GM23338 (cell line): ENCODE measurements at regions not wholly inside any gene's neighbourhood (a gene's known extent, or its start where the extent isn't known, plus 50 kb on each side); places are given as distances from the start of the nearest gene placed in this dataset.

ENCODE experiments used
- ATAC-seq: fragments of 200-7000 bp; cut with Tn5 transposase; 3 replicates; pipeline ENCODE4 v1.9.1; 2020
- DNase-seq: peaks from one replicate; pipeline ENCODE4 v3.0.0-alpha.2; 2015; ENCODE audit warnings: low spot score
- H2AFZ ChIP-seq: fragments of 200-600 bp; sonication (generic); 2 replicates; pipeline ENCODE4 v1.8.0; 2016; ENCODE audit warnings: antibody characterized with exemption, mild to moderate bottlenecking, moderate library complexity
- H3F3A ChIP-seq: fragments of 200-600 bp; sonication (generic); replicated peaks from 2 replicates; pipeline ENCODE4 v1.8.0; 2017; ENCODE audit warnings: antibody characterized with exemption, mixed run types, low read depth
- H3K27ac ChIP-seq: fragments of 200-600 bp; sonication (generic); 2 replicates; pipeline ENCODE4 v1.6.1; 2016; ENCODE audit warnings: low read depth
- H3K27me3 ChIP-seq: fragments of 200-600 bp; sonication (generic); 2 replicates; pipeline ENCODE4 v1.8.0; 2016; ENCODE audit warnings: mild to moderate bottlenecking, mixed run types, moderate library complexity; ENCODE audit not compliant: insufficient read depth
- H3K36me3 ChIP-seq: fragments of 200-600 bp; sonication (generic); 2 replicates; pipeline ENCODE4 v1.8.0; 2016; ENCODE audit warnings: mild to moderate bottlenecking; ENCODE audit not compliant: insufficient read depth
- H3K4me1 ChIP-seq: fragments of 200-600 bp; sonication (generic); 2 replicates; pipeline ENCODE4 v1.8.0; 2016; ENCODE audit warnings: mild to moderate bottlenecking, moderate library complexity; ENCODE audit not compliant: insufficient read depth
- H3K4me2 ChIP-seq: fragments of 200-600 bp; sonication (generic); 2 replicates; pipeline ENCODE4 v1.7.1; 2017; ENCODE audit warnings: mixed run types
- H3K4me3 ChIP-seq: fragments of 200-600 bp; sonication (generic); 2 replicates; pipeline ENCODE4 v1.6.1; 2016; ENCODE audit warnings: mixed run types
- H3K79me2 ChIP-seq: fragments of 200-600 bp; sonication (generic); replicated peaks from 2 replicates; pipeline ENCODE4 v1.8.0; 2017; ENCODE audit warnings: mild to moderate bottlenecking; ENCODE audit not compliant: insufficient read depth
- H3K9me2 ChIP-seq: fragments of 200-600 bp; sonication (generic); 2 replicates; pipeline ENCODE4 v1.8.0; 2017; ENCODE audit not compliant: insufficient read depth
- H4K20me1 ChIP-seq: fragments of 200-600 bp; sonication (generic); replicated peaks from 2 replicates; pipeline ENCODE4 v1.8.0; 2017; ENCODE audit warnings: mild to moderate bottlenecking; ENCODE audit not compliant: insufficient read depth
- H3K27ac Mint-ChIP-seq: 2 replicates; pipeline ENCODE4 v1.8.0; 2020; ENCODE audit warnings: inconsistent platforms, mild to moderate bottlenecking, moderate library complexity, mixed read lengths
- H3K27me3 Mint-ChIP-seq: 3 replicates; pipeline ENCODE4 v1.8.0; 2022; ENCODE audit warnings: low read depth, mild to moderate bottlenecking, moderate library complexity, mixed read lengths, inconsistent platforms; ENCODE audit not compliant: insufficient read depth, poor library complexity
- H3K36me3 Mint-ChIP-seq: 3 replicates; pipeline ENCODE4 v1.8.0; 2021; ENCODE audit warnings: low read depth, mild to moderate bottlenecking, inconsistent platforms, moderate library complexity, mixed read lengths
- H3K4me1 Mint-ChIP-seq: 3 replicates; pipeline ENCODE4 v1.8.0; 2020; ENCODE audit warnings: mild to moderate bottlenecking, inconsistent platforms, mixed read lengths
- H3K4me3 Mint-ChIP-seq: 3 replicates; pipeline ENCODE4 v1.8.0; 2021; ENCODE audit warnings: moderate library complexity, mild to moderate bottlenecking, inconsistent platforms, mixed read lengths
- H3K9me3 Mint-ChIP-seq: 3 replicates; pipeline ENCODE4 v1.8.0; 2020; ENCODE audit warnings: moderate library complexity, mild to moderate bottlenecking, inconsistent platforms, mixed read lengths
- CREB1 ChIP-seq: fragments of 250-450 bp; sonication (Bioruptor Pico); IDR thresholded peaks from 2 replicates; pipeline ENCODE4 v1.5.0; 2020; ENCODE audit warnings: low read depth, mild to moderate bottlenecking, moderate library complexity
- CTCF ChIP-seq, 2 experiments: fragments of 200-600 bp in 1 of 2; sonication (generic) in 1 of 2; conservative IDR thresholded peaks; 2 replicates each; pipeline versions ENCODE4 v1.5.1 to v1.6.1; 2016 to 2017; ENCODE audit warnings: antibody characterized with exemption in 2 of 2, low read depth in 2 of 2, mild to moderate bottlenecking in 2 of 2, moderate library complexity in 1 of 2
- EZH2 ChIP-seq: fragments of 200-600 bp; sonication (generic); IDR thresholded peaks from one replicate; pipeline ENCODE4 v1.8.0; 2017; ENCODE audit warnings: antibody characterized with exemption, mild to moderate bottlenecking, low read depth; ENCODE audit not compliant: unreplicated experiment
- EZH2phosphoT487 ChIP-seq: fragments of 200-600 bp; sonication (generic); IDR thresholded peaks from one replicate; pipeline ENCODE4 v1.8.1; 2018; ENCODE audit warnings: antibody characterized with exemption; ENCODE audit not compliant: unreplicated experiment
- JUNB ChIP-seq: IDR thresholded peaks from one replicate; pipeline ENCODE4 v1.6.1; 2016; ENCODE audit warnings: antibody characterized with exemption; ENCODE audit not compliant: unreplicated experiment
- NANOG ChIP-seq: IDR thresholded peaks from 2 replicates; pipeline ENCODE4 v1.6.1; 2016; ENCODE audit warnings: antibody characterized with exemption, borderline replicate concordance
- POLR2AphosphoS5 ChIP-seq: IDR thresholded peaks from 2 replicates; pipeline ENCODE4 v1.6.1; 2016; ENCODE audit warnings: antibody characterized with exemption, low read depth
- STAT1 ChIP-seq: IDR thresholded peaks from one replicate; pipeline ENCODE4 v1.6.1; 2016; ENCODE audit warnings: antibody characterized with exemption; ENCODE audit not compliant: unreplicated experiment
- ZNF114 ChIP-seq: fragments of 250-450 bp; sonication (Bioruptor Pico); IDR thresholded peaks from 2 replicates; pipeline ENCODE4 v1.5.0; 2020; ENCODE audit warnings: mild to moderate bottlenecking, moderate library complexity
- ZNF331 ChIP-seq: fragments of 250-450 bp; sonication (Bioruptor Pico); IDR thresholded peaks from 2 replicates; pipeline ENCODE4 v1.5.0; 2020; ENCODE audit warnings: low read depth, mild to moderate bottlenecking, moderate library complexity
- ZNF462 ChIP-seq: fragments of 250-450 bp; sonication (Bioruptor Pico); IDR thresholded peaks from 2 replicates; pipeline ENCODE4 v1.5.0; 2020; ENCODE audit warnings: mild to moderate bottlenecking, moderate library complexity
- TF ChIP-seq, protein P1 (sequence below): IDR thresholded peaks from one replicate; pipeline ENCODE4 v1.6.1; 2018; ENCODE audit warnings: antibody characterized with exemption; ENCODE audit not compliant: unreplicated experiment
- TF ChIP-seq, protein P2 (sequence below): IDR thresholded peaks from 2 replicates; pipeline ENCODE4 v1.6.1; 2016; ENCODE audit warnings: antibody characterized with exemption

GRCh38 chr12:39186744-39187143, 256.2 kb downstream of the KIF21A start:
- no peaks in the 10 kb centered on the region for H3K36me3 Mint-ChIP-seq
- H3K4me1 Mint-ChIP-seq: no peaks in the 10 kb centered on the region
- no peak overlapping the region for H3K27ac ChIP-seq
- no peaks in the 10 kb centered on the region for H3K36me3 ChIP-seq
- no peaks in the 10 kb centered on the region for H3K27me3 Mint-ChIP-seq
- no peaks in the 10 kb centered on the region for H4K20me1 ChIP-seq
- H3K4me2 ChIP-seq: no peak overlapping the region
- H3K9me3 Mint-ChIP-seq: no peaks in the 10 kb centered on the region; the same call in 2 of the 3 replicates
- ATAC-seq (no peak), DNase-seq (no peak)
- no peak overlapping the region for H3K4me3 ChIP-seq
- no peaks in the 10 kb centered on the region for H3F3A ChIP-seq
- TF ChIP-seq EZH2 (no peak), STAT1 (no peak), ZNF331 (CRISPR knock-in tag) (no peak), ZNF462 (CRISPR knock-in tag) (no peak), CTCF (conservative IDR thresholded peaks at IDR 0.05; ENCODE audit: low read depth in 2 of 2) (no peak), ZNF114 (CRISPR knock-in tag) (no peak), EZH2phosphoT487 (no peak), POLR2AphosphoS5 (no peak), CREB1 (CRISPR knock-in tag) (no peak), NANOG (no peak), JUNB (no peak)
- TF ChIP-seq, protein P1, sequence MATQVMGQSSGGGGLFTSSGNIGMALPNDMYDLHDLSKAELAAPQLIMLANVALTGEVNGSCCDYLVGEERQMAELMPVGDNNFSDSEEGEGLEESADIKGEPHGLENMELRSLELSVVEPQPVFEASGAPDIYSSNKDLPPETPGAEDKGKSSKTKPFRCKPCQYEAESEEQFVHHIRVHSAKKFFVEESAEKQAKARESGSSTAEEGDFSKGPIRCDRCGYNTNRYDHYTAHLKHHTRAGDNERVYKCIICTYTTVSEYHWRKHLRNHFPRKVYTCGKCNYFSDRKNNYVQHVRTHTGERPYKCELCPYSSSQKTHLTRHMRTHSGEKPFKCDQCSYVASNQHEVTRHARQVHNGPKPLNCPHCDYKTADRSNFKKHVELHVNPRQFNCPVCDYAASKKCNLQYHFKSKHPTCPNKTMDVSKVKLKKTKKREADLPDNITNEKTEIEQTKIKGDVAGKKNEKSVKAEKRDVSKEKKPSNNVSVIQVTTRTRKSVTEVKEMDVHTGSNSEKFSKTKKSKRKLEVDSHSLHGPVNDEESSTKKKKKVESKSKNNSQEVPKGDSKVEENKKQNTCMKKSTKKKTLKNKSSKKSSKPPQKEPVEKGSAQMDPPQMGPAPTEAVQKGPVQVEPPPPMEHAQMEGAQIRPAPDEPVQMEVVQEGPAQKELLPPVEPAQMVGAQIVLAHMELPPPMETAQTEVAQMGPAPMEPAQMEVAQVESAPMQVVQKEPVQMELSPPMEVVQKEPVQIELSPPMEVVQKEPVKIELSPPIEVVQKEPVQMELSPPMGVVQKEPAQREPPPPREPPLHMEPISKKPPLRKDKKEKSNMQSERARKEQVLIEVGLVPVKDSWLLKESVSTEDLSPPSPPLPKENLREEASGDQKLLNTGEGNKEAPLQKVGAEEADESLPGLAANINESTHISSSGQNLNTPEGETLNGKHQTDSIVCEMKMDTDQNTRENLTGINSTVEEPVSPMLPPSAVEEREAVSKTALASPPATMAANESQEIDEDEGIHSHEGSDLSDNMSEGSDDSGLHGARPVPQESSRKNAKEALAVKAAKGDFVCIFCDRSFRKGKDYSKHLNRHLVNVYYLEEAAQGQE: no peak
- TF ChIP-seq, protein P2, sequence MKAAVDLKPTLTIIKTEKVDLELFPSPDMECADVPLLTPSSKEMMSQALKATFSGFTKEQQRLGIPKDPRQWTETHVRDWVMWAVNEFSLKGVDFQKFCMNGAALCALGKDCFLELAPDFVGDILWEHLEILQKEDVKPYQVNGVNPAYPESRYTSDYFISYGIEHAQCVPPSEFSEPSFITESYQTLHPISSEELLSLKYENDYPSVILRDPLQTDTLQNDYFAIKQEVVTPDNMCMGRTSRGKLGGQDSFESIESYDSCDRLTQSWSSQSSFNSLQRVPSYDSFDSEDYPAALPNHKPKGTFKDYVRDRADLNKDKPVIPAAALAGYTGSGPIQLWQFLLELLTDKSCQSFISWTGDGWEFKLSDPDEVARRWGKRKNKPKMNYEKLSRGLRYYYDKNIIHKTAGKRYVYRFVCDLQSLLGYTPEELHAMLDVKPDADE: no peak
- no peak overlapping the region for H2AFZ ChIP-seq
- no peaks in the 10 kb centered on the region for H3K27me3 ChIP-seq
- no peaks in the 10 kb centered on the region for H3K9me2 ChIP-seq
- H3K27ac Mint-ChIP-seq: no peak overlapping the region
- no peaks in the 10 kb centered on the region for H3K79me2 ChIP-seq
- no peak overlapping the region for H3K4me3 Mint-ChIP-seq
- H3K4me1 ChIP-seq: no peaks in the 10 kb centered on the region
